Activated naive CD4-positive, alpha-beta T cell treated with anti-CD3 and anti-CD28 coated beads, Interleukin-2, amount 50 U/mL, for 24 hours (primary cell): ENCODE measurements at regions not wholly inside any gene's neighbourhood (a gene's known extent, or its start where the extent isn't known, plus 50 kb on each side); places are given as distances from the start of the nearest gene placed in this dataset.

ENCODE experiments used
- H3K27ac Mint-ChIP-seq: one replicate; pipeline ENCODE4 v1.8.0; 2021; ENCODE audit warnings: mild to moderate bottlenecking, mixed read lengths
- H3K27me3 Mint-ChIP-seq: one replicate; pipeline ENCODE4 v1.8.0; 2021; ENCODE audit warnings: mixed read lengths
- H3K36me3 Mint-ChIP-seq: one replicate; pipeline ENCODE4 v1.8.0; 2021; ENCODE audit warnings: mixed read lengths
- H3K4me1 Mint-ChIP-seq: one replicate; pipeline ENCODE4 v1.8.0; 2021; ENCODE audit warnings: mixed read lengths
- H3K4me3 Mint-ChIP-seq: one replicate; pipeline ENCODE4 v1.8.0; 2021; ENCODE audit warnings: mild to moderate bottlenecking, mixed read lengths
- H3K9me3 Mint-ChIP-seq: one replicate; pipeline ENCODE4 v1.8.0; 2021; ENCODE audit warnings: mixed read lengths

DNA sequence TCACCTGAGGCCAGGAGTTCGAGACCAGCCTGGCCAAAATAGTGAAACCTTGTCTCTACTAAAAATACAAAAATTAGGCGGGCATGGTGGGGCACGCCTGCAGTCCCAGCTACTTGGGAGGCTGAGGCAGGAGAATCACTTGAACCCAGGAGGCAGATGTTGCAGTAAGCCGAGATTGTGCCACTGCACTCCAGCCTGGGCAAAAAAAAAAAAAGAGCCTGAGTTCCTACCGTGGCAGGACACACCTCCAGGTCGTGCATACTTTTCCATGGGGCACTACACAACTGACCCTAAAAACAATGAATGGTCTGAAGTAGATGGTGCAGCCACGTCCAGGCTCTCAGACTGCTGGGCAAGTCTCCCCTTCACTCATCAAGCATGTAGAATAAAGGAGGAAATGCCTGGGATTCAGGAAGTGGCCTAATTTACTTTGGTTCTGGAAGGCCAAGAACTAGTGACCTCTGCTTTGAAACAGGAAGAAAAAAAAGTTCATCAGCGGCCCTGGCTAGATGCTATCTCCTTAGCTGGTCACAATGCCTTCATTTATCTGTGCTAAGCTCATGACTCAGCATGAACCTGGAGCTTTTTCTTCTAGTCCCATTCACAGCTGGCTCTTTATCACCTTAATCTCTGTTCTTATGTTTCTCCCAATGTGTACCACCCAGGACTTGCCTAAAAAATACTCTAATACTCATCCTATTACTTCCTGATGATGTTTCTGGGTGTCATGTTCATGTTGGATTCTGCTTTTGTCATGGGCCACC lies 55.8 kb upstream of the OR6J1 start:
- H3K4me3 Mint-ChIP-seq, result no peak overlapping the region
- H3K36me3 Mint-ChIP-seq, result no peaks in the 10 kb centered on the region
- H3K27me3 Mint-ChIP-seq, result peaks cover 15% of the 10 kb centered on the region
- no peak overlapping the region for H3K27ac Mint-ChIP-seq
- no peaks in the 10 kb centered on the region for H3K4me1 Mint-ChIP-seq
- H3K9me3 Mint-ChIP-seq, result no peaks in the 10 kb centered on the region

DNA sequence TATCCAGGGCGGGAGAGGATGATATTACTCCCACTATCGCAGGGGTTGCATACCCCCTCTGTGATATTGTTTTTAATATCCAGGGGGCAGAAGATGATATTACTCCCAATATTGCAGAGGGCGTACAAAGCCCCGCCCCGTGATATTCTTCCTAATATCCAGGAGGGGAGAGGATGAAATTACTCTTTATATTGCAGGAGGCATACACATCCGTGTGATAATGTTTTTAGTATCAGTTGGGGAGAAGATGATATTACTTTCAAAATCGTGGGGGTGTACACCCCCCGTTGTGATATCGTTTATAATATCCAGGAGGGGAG lies 52.9 kb upstream of the OXA1L start:
- H3K27ac Mint-ChIP-seq, result peak overlapping the region; percentile 92
- peaks cover 24% of the 10 kb centered on the region for H3K27me3 Mint-ChIP-seq
- H3K4me1 Mint-ChIP-seq, result peaks cover 15% of the 10 kb centered on the region
- no peaks in the 10 kb centered on the region for H3K9me3 Mint-ChIP-seq
- peak overlapping the region; percentile 88 for H3K4me3 Mint-ChIP-seq
- no peaks in the 10 kb centered on the region for H3K36me3 Mint-ChIP-seq

DNA sequence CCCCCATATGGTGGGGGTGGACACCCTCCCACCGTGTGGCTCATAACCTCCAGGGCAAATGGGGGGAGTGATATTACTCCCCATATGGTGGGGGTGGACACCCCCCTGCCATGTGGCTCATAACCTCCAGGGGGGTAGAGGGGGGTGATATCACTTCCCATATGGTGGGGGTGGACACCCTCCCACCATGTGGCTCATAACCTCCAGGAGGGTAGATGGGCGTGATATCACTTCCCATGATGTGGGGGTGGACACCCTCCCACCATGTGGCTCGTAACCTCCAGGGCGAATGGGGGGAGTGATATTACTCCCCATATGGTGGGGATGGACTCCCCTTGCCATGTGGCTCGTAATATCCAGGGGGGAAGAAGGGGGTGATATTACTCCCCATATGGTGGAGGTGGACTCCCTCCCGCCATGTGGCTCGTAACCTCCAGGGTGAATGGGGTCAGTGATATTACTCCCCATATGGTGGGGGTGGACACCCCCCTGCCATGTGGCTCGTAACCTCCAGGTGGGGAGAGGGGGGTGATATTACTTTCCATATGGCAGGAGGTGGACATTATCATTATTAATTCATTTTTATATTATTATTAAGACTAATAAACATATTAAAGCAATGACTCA lies 51.2 kb upstream of the OXA1L start:
- Mint-ChIP-seq H3K27me3 (peaks cover 14% of the 10 kb centered on the region), H3K9me3 (no peaks in the 10 kb centered on the region), H3K4me3 (no peak overlapping the region), H3K4me1 (peaks cover 15% of the 10 kb centered on the region), H3K36me3 (no peaks in the 10 kb centered on the region), H3K27ac (no peak overlapping the region)

DNA sequence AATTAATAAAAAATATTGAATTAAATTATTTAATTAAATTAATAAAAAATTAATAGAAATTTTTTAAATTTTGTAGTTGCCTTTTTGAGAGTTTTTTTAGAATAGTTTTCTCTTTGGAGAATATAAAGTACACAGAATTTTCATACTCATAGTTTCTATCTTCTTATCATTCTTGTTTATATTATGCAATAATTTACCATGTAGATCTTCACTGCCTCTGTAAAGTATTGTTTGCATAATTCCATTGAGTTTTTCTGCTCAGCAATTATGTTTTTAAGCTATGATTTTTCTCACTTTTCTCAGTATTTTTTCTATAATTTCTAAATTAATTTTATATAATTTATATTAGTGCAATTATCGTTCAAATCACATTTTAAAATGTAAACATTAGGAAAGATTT lies 50.6 kb upstream of the OXA1L start:
- Mint-ChIP-seq H3K9me3 (no peaks in the 10 kb centered on the region), H3K4me3 (no peak overlapping the region), H3K4me1 (peaks cover 15% of the 10 kb centered on the region)

More for the DNA sequence above, 50.6 kb upstream of the OXA1L start:
- Mint-ChIP-seq H3K27me3 (peaks cover 8% of the 10 kb centered on the region), H3K27ac (no peak overlapping the region), H3K36me3 (no peaks in the 10 kb centered on the region)
